ENCODE measurements at regions not wholly inside any gene's neighbourhood (a gene's known extent, or its start where the extent isn't known, plus 50 kb on each side); places are given as distances from the start of the nearest gene placed in this dataset.

- TF ChIP-seq EP300 (IDR thresholded peaks at IDR 0.05; ENCODE audit: borderline replicate concordance): no peak
- no peak for TF ChIP-seq TCF12 (IDR thresholded peaks at IDR 0.05; ENCODE audit: low read depth)
- no peak for TF ChIP-seq FOXM1 (IDR thresholded peaks at IDR 0.05; ENCODE audit: borderline replicate concordance, low read depth)
- no peak for TF ChIP-seq TAF1 (IDR thresholded peaks at IDR 0.05; ENCODE audit: low read depth)
- TF ChIP-seq RAD21 (IDR thresholded peaks at IDR 0.05; ENCODE audit: low read depth): no peak
- TF ChIP-seq NFIC (IDR thresholded peaks at IDR 0.05): no peak
- TF ChIP-seq YY1 (IDR thresholded peaks at IDR 0.05; ENCODE audit: low read depth): no peak
- TF ChIP-seq CREB1 (IDR thresholded peaks at IDR 0.05; ENCODE audit: low read depth): no peak
- no peak for TF ChIP-seq EGR1 (IDR thresholded peaks at IDR 0.05)
- TF ChIP-seq REST (IDR thresholded peaks at IDR 0.05; ENCODE audit: low read depth): no peak
- TF ChIP-seq ZBTB7A (IDR thresholded peaks at IDR 0.05; ENCODE audit: low read depth): no peak
- TF ChIP-seq USF1 (IDR thresholded peaks at IDR 0.05): no peak
- no peak for TF ChIP-seq MAX (IDR thresholded peaks at IDR 0.05)
- TF ChIP-seq TEAD4 (IDR thresholded peaks at IDR 0.05): no peak
- TF ChIP-seq CEBPB (IDR thresholded peaks at IDR 0.05): no peak
These were observed 220.2 kb upstream of the CDH8 start for GRCh38 chr16:62256406-62256805.

GRCh38 chr16:62254847-62255246, 218.6 kb upstream of the CDH8 start:
- no peak for TF ChIP-seq TEAD4 (IDR thresholded peaks at IDR 0.05)
- TF ChIP-seq NFIC (IDR thresholded peaks at IDR 0.05): no peak
- no peak for TF ChIP-seq RAD21 (IDR thresholded peaks at IDR 0.05; ENCODE audit: low read depth)
- no peak for TF ChIP-seq TAF1 (IDR thresholded peaks at IDR 0.05; ENCODE audit: low read depth)
- no peak for TF ChIP-seq USF1 (IDR thresholded peaks at IDR 0.05)
- TF ChIP-seq TCF12 (IDR thresholded peaks at IDR 0.05; ENCODE audit: low read depth): no peak
- no peak for TF ChIP-seq YY1 (IDR thresholded peaks at IDR 0.05; ENCODE audit: low read depth)
- TF ChIP-seq EGR1 (IDR thresholded peaks at IDR 0.05): no peak
- TF ChIP-seq REST (IDR thresholded peaks at IDR 0.05; ENCODE audit: low read depth): no peak
- TF ChIP-seq FOXM1 (IDR thresholded peaks at IDR 0.05; ENCODE audit: borderline replicate concordance, low read depth): no peak
- no peak for TF ChIP-seq CEBPB (IDR thresholded peaks at IDR 0.05)
- TF ChIP-seq EP300 (IDR thresholded peaks at IDR 0.05; ENCODE audit: borderline replicate concordance): no peak
- TF ChIP-seq MAX (IDR thresholded peaks at IDR 0.05): no peak
- TF ChIP-seq ZBTB7A (IDR thresholded peaks at IDR 0.05; ENCODE audit: low read depth): no peak
- TF ChIP-seq CREB1 (IDR thresholded peaks at IDR 0.05; ENCODE audit: low read depth): no peak

- TF ChIP-seq FOXM1 (IDR thresholded peaks at IDR 0.05; ENCODE audit: borderline replicate concordance, low read depth) (no peak), REST (IDR thresholded peaks at IDR 0.05; ENCODE audit: low read depth) (no peak), ZBTB7A (IDR thresholded peaks at IDR 0.05; ENCODE audit: low read depth) (no peak), CEBPB (IDR thresholded peaks at IDR 0.05) (no peak), NFIC (IDR thresholded peaks at IDR 0.05) (no peak), MAX (IDR thresholded peaks at IDR 0.05) (no peak), TCF12 (IDR thresholded peaks at IDR 0.05; ENCODE audit: low read depth) (no peak), RAD21 (IDR thresholded peaks at IDR 0.05; ENCODE audit: low read depth) (no peak), EGR1 (IDR thresholded peaks at IDR 0.05) (no peak), USF1 (IDR thresholded peaks at IDR 0.05) (no peak), YY1 (IDR thresholded peaks at IDR 0.05; ENCODE audit: low read depth) (no peak), TAF1 (IDR thresholded peaks at IDR 0.05; ENCODE audit: low read depth) (no peak), TEAD4 (IDR thresholded peaks at IDR 0.05) (no peak), CREB1 (IDR thresholded peaks at IDR 0.05; ENCODE audit: low read depth) (no peak), EP300 (IDR thresholded peaks at IDR 0.05; ENCODE audit: borderline replicate concordance) (no peak)
These were observed 218.1 kb upstream of the CDH8 start for GRCh38 chr16:62254372-62254771.
